ENCODE measurements at regions not wholly inside any gene's neighbourhood (a gene's known extent, or its start where the extent isn't known, plus 50 kb on each side); places are given as distances from the start of the nearest gene placed in this dataset.

DNA sequence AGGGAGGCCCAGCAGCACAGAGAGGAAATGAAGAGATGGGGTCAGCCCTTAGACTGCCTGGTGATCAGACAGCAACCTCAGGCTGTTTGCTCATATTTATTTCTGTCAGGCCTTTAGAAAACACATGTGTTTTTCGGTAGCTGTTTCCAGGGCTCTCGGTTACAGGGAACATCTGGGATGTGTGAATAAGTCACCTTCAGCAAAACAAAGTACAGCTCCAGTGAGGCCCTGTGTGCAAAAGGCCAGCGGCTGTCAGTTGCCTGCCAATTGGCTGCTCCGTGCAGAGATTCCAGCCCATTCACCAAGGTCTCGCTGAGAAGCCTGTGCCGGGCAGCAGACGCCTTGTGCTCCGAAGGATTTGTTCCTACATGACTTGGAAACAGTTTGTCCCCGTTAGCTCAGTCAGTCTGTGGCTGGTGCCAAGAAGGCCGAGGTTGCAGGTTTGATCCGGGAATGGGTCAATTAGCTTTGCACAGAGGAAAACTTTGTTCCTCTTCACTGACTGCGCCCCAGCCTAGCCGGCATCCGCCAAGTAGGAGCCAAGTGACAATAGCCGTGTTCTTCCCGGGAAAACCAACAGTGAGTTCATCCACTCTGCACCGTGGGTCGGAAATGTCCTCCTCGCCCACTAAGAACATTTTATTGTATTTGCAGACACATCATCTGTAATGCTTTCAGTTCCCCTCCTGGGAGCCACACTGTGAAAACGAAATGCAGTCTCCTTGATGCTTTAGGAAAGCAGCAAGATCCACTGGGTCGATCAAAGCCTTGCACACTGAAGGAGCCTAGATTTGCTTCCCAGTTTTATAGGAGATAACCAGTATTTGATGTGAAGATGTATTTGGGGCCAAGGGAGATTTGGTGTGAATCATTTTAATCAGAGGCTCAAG lies 315.4 kb upstream of the CDYL start:
- TF ChIP-seq, protein P1, sequence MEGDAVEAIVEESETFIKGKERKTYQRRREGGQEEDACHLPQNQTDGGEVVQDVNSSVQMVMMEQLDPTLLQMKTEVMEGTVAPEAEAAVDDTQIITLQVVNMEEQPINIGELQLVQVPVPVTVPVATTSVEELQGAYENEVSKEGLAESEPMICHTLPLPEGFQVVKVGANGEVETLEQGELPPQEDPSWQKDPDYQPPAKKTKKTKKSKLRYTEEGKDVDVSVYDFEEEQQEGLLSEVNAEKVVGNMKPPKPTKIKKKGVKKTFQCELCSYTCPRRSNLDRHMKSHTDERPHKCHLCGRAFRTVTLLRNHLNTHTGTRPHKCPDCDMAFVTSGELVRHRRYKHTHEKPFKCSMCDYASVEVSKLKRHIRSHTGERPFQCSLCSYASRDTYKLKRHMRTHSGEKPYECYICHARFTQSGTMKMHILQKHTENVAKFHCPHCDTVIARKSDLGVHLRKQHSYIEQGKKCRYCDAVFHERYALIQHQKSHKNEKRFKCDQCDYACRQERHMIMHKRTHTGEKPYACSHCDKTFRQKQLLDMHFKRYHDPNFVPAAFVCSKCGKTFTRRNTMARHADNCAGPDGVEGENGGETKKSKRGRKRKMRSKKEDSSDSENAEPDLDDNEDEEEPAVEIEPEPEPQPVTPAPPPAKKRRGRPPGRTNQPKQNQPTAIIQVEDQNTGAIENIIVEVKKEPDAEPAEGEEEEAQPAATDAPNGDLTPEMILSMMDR (IDR thresholded peaks at IDR 0.05), result no peak
- no peak for TF ChIP-seq POLR2A (IDR thresholded peaks at IDR 0.05)

Measured in lower leg skin (tissue), 3 donors.